NCI-H748 (cell line): ENCODE measurements at regions not wholly inside any gene's neighbourhood (a gene's known extent, or its start where the extent isn't known, plus 50 kb on each side); places are given as distances from the start of the nearest gene placed in this dataset.
A peak's percentile ranks its signal among the peaks of the same experiment; 100 is the strongest.

ENCODE experiments used
- DNase-seq: peaks from one replicate; lab custom pipeline; 2025; ENCODE audit not compliant: unreplicated experiment; lab: John Stamatoyannopoulos, UW

- no peak for DNase-seq
These were observed 116.5 kb upstream of the ADAMTS18 start for GRCh38 chr16:77551357-77551756.

GRCh38 chr16:77553130-77553529 lies 118.3 kb upstream of the ADAMTS18 start:
- DNase-seq: no peak

- DNase-seq: no peak
These were observed 120.3 kb upstream of the ADAMTS18 start for GRCh38 chr16:77555126-77555525.

GRCh38 chr16:77555791-77556190 lies 121.0 kb upstream of the ADAMTS18 start:
- DNase-seq: no peak

- DNase-seq: no peak
These were observed 121.5 kb upstream of the ADAMTS18 start for GRCh38 chr16:77556201-77556873.

- no peak for DNase-seq
These were observed 122.6 kb upstream of the ADAMTS18 start for GRCh38 chr16:77557385-77557784.

GRCh38 chr16:77558786-77559185 lies 124.0 kb upstream of the ADAMTS18 start:
- DNase-seq: no peak

GRCh38 chr16:77562497-77562896 lies 127.7 kb upstream of the ADAMTS18 start:
- DNase-seq: no peak

GRCh38 chr16:77564791-77565390 lies 130.1 kb upstream of the ADAMTS18 start:
- DNase-seq: no peak

- DNase-seq: no peak
These were observed 134.6 kb upstream of the ADAMTS18 start for GRCh38 chr16:77569406-77569805.

- no peak for DNase-seq
These were observed 135.7 kb upstream of the ADAMTS18 start for GRCh38 chr16:77570574-77570973.

- no peak for DNase-seq
These were observed 136.5 kb upstream of the ADAMTS18 start for GRCh38 chr16:77571115-77571862.

- DNase-seq: no peak
These were observed 140.2 kb upstream of the ADAMTS18 start for GRCh38 chr16:77574867-77575624.

GRCh38 chr16:77579351-77579891 lies 142.9 kb upstream of the NUDT7 start:
- DNase-seq: peak; percentile 15

- no peak for DNase-seq
These were observed 140.6 kb upstream of the NUDT7 start for GRCh38 chr16:77581706-77582105.

GRCh38 chr16:77584205-77584859 lies 138.0 kb upstream of the NUDT7 start:
- DNase-seq: peak; percentile 67

- DNase-seq: no peak
These were observed 136.7 kb upstream of the NUDT7 start for GRCh38 chr16:77585379-77586251.

- DNase-seq: no peak
These were observed 133.9 kb upstream of the NUDT7 start for GRCh38 chr16:77588389-77588788.

- no peak for DNase-seq
These were observed 133.1 kb upstream of the NUDT7 start for GRCh38 chr16:77589071-77589765.
